SIG-M5 (cell line): ENCODE measurements at regions not wholly inside any gene's neighbourhood (a gene's known extent, or its start where the extent isn't known, plus 50 kb on each side); places are given as distances from the start of the nearest gene placed in this dataset.

Source experiments
- DNase-seq: peaks from one replicate; lab custom pipeline; 2025; lab: John Stamatoyannopoulos, UW

GRCh38 chr15:95281470-95281869, 1049.0 kb upstream of the NR2F2 start:
- no peak for DNase-seq

- no peak for DNase-seq
Observed at GRCh38 chr15:95284492-95284891, 1046.0 kb upstream of the NR2F2 start.

- DNase-seq: peak; percentile 56
Observed at GRCh38 chr15:95284933-95285421, 1045.5 kb upstream of the NR2F2 start.

- no peak for DNase-seq
Observed at GRCh38 chr15:95286352-95286880, 1044.1 kb upstream of the NR2F2 start.

- no peak for DNase-seq
Observed at GRCh38 chr15:95287720-95288103, 1042.8 kb upstream of the NR2F2 start.

- no peak for DNase-seq
Observed at GRCh38 chr15:95288626-95289025, 1041.9 kb upstream of the NR2F2 start.

GRCh38 chr15:95290176-95290974, 1040.1 kb upstream of the NR2F2 start:
- DNase-seq: no peak

GRCh38 chr15:95291898-95292472, 1038.5 kb upstream of the NR2F2 start:
- DNase-seq: no peak

GRCh38 chr15:95292785-95293450, 1037.6 kb upstream of the NR2F2 start:
- DNase-seq: no peak

GRCh38 chr15:95293456-95294031, 1037.0 kb upstream of the NR2F2 start:
- DNase-seq: no peak

- DNase-seq: no peak
Observed at GRCh38 chr15:95295363-95295762, 1035.1 kb upstream of the NR2F2 start.

- DNase-seq: no peak
Observed at GRCh38 chr15:95295896-95296625, 1034.4 kb upstream of the NR2F2 start.

GRCh38 chr15:95296643-95297042, 1033.9 kb upstream of the NR2F2 start:
- no peak for DNase-seq

- no peak for DNase-seq
Observed at GRCh38 chr15:95298729-95299128, 1031.8 kb upstream of the NR2F2 start.

GRCh38 chr15:95300958-95301357, 1029.5 kb upstream of the NR2F2 start:
- no peak for DNase-seq

GRCh38 chr15:95302206-95302605, 1028.3 kb upstream of the NR2F2 start:
- DNase-seq: peak; percentile 22

GRCh38 chr15:95302809-95303208, 1027.7 kb upstream of the NR2F2 start:
- no peak for DNase-seq

GRCh38 chr15:95303713-95304112, 1026.8 kb upstream of the NR2F2 start:
- DNase-seq: no peak

- no peak for DNase-seq
Observed at GRCh38 chr15:95304151-95304946, 1026.2 kb upstream of the NR2F2 start.

- no peak for DNase-seq
Observed at GRCh38 chr15:95304947-95305400, 1025.5 kb upstream of the NR2F2 start.

- no peak for DNase-seq
Observed at GRCh38 chr15:95307115-95307514, 1023.4 kb upstream of the NR2F2 start.
